MCF 10A (cell line): ENCODE measurements at regions not wholly inside any gene's neighbourhood (a gene's known extent, or its start where the extent isn't known, plus 50 kb on each side); places are given as distances from the start of the nearest gene placed in this dataset.

ENCODE experiments used
- BruUV-seq: library from RNA; stranded (reverse); fragments of 400-500 nt; replicated peaks from 2 replicates; lab custom pipeline; 2021; lab: Mats Ljungman, UMichigan
- CTCF ChIA-PET: fragments of 300-600 bp; sonication (Branson Sonifier 250); formaldehyde crosslinking; extraction: SDS; loops from one replicate; lab custom pipeline; 2021; ENCODE audit warnings: antibody characterized with exemption, inconsistent platforms; lab: Yijun Ruan, JAX
- POLR2A ChIA-PET: fragments of 300-600, 350-650 bp; sonication (Branson Sonifier 250); formaldehyde crosslinking; extraction: SDS; loops from one replicate; lab custom pipeline; 2020; ENCODE audit warnings: antibody characterized with exemption, inconsistent platforms; lab: Yijun Ruan, JAX
- DNase-seq: peaks from one replicate; pipeline ENCODE4 v3.0.0-alpha.2; 2018; ENCODE audit not compliant: unreplicated experiment
- H3K27ac Mint-ChIP-seq: one replicate; pipeline ENCODE4 v1.8.0; 2022; ENCODE audit warnings: mild to moderate bottlenecking, low read depth, mixed read lengths; ENCODE audit not compliant: unreplicated experiment
- H3K27me3 Mint-ChIP-seq: one replicate; pipeline ENCODE4 v1.8.0; 2022; ENCODE audit warnings: mixed read lengths; ENCODE audit not compliant: insufficient read depth, unreplicated experiment
- H3K36me3 Mint-ChIP-seq: one replicate; pipeline ENCODE4 v1.8.0; 2022; ENCODE audit warnings: mild to moderate bottlenecking, moderate library complexity, mixed read lengths; ENCODE audit not compliant: insufficient read depth, unreplicated experiment
- H3K4me1 Mint-ChIP-seq: one replicate; pipeline ENCODE4 v1.8.0; 2022; ENCODE audit warnings: mixed read lengths; ENCODE audit not compliant: insufficient read depth, unreplicated experiment
- H3K4me3 Mint-ChIP-seq: one replicate; pipeline ENCODE4 v1.8.0; 2022; ENCODE audit warnings: mild to moderate bottlenecking, moderate library complexity, mixed read lengths; ENCODE audit not compliant: unreplicated experiment
- H3K9me3 Mint-ChIP-seq: one replicate; pipeline ENCODE4 v1.8.0; 2022; ENCODE audit warnings: mixed read lengths; ENCODE audit not compliant: unreplicated experiment
- CTCF ChIP-seq: fragments of 200-600 bp; IDR thresholded peaks from one replicate; pipeline ENCODE4 v1.8.0; 2022; ENCODE audit warnings: antibody characterized with exemption, mild to moderate bottlenecking; ENCODE audit not compliant: unreplicated experiment
- intact Hi-C: fragments of 100-400 bp; cut with micrococcal nuclease; formaldehyde crosslinking; loops from 2 replicates; pipeline ENCODE4 v1.14.1; 2022

- no peak for DNase-seq
- Mint-ChIP-seq H3K9me3 (no peaks in the 10 kb centered on the region), H3K27ac (no peak overlapping the region), H3K27me3 (peaks cover 22% of the 10 kb centered on the region), H3K4me3 (no peak overlapping the region), H3K4me1 (no peaks in the 10 kb centered on the region), H3K36me3 (peaks cover 5% of the 10 kb centered on the region)
- TF ChIP-seq CTCF: no peak
- no TSS peak for BruUV-seq
- ChIA-PET POLR2A (interaction anchor here (1.1 kb wide), 1 partner anchor 9 kb away, joined by 3 read pairs; no protein-coding TSS in a partner anchor), CTCF (interaction anchor here (0.6 to 1.5 kb wide), 3 partner anchors 13 to 176 kb away, joined by 3 to 4 read pairs (median 4); no protein-coding TSS in a partner anchor)
- intact Hi-C loops: no loop called here
Observed at GRCh38 chr2:18198677-18199076, 320.2 kb downstream of the KCNS3 start.

GRCh38 chr2:18194161-18194560, 315.7 kb downstream of the KCNS3 start:
- intact Hi-C loops: no loop called here
- peaks cover 10% of the 10 kb centered on the region for H3K27me3 Mint-ChIP-seq
- POLR2A ChIA-PET: no interaction called here
- BruUV-seq: no TSS peak
- no peak overlapping the region for H3K4me3 Mint-ChIP-seq
- TF ChIP-seq CTCF: no peak
- no peaks in the 10 kb centered on the region for H3K4me1 Mint-ChIP-seq
- H3K9me3 Mint-ChIP-seq: no peaks in the 10 kb centered on the region
- DNase-seq: no peak
- H3K27ac Mint-ChIP-seq: no peak overlapping the region
- H3K36me3 Mint-ChIP-seq: no peaks in the 10 kb centered on the region
- CTCF ChIA-PET: interaction anchor here (0.5 to 1.0 kb wide), 3 partner anchors 342 to 1957 kb away, joined by 3 read pairs; no protein-coding TSS in a partner anchor

GRCh38 chr2:18186816-18187613, 308.5 kb downstream of the KCNS3 start:
- no TSS peak for BruUV-seq
- DNase-seq: peak; percentile 34
- TF ChIP-seq CTCF: no peak
- POLR2A ChIA-PET: interaction anchor here (0.6 kb wide), 1 partner anchor 1708 kb away, joined by 3 read pairs; no protein-coding TSS in a partner anchor
- intact Hi-C loops: no loop called here
- H3K27me3 Mint-ChIP-seq: peaks cover under 1% of the 10 kb centered on the region
- no peaks in the 10 kb centered on the region for H3K4me1 Mint-ChIP-seq
- H3K36me3 Mint-ChIP-seq: no peaks in the 10 kb centered on the region
- no peaks in the 10 kb centered on the region for H3K9me3 Mint-ChIP-seq
- H3K4me3 Mint-ChIP-seq: no peak overlapping the region
- CTCF ChIA-PET: interaction anchor here (0.6 to 1.9 kb wide), 7 partner anchors 8 to 1827 kb away, joined by 3 to 8 read pairs (median 4); no protein-coding TSS in a partner anchor
- no peak overlapping the region for H3K27ac Mint-ChIP-seq

- Mint-ChIP-seq H3K4me1 (no peaks in the 10 kb centered on the region), H3K9me3 (no peaks in the 10 kb centered on the region), H3K4me3 (no peak overlapping the region), H3K27me3 (peaks cover 11% of the 10 kb centered on the region), H3K27ac (no peak overlapping the region), H3K36me3 (no peaks in the 10 kb centered on the region)
- intact Hi-C loops: no loop called here
- no peak for DNase-seq
- no peak for TF ChIP-seq CTCF
- ChIA-PET CTCF (interaction anchor here (0.7 to 2.6 kb wide), 4 partner anchors 18 to 352 kb away, joined by 3 to 15 read pairs (median 7); no protein-coding TSS in a partner anchor), POLR2A (no interaction called here)
- no TSS peak for BruUV-seq
Observed at GRCh38 chr2:18182861-18183260, 304.4 kb downstream of the KCNS3 start.
